DMS 273 treated with DMSO at 0.1 percent for 48 hours (cell line): ENCODE measurements at regions not wholly inside any gene's neighbourhood (a gene's known extent, or its start where the extent isn't known, plus 50 kb on each side); places are given as distances from the start of the nearest gene placed in this dataset.

Experiments used
- DNase-seq: peaks from one replicate; lab custom pipeline; 2025; lab: John Stamatoyannopoulos, UW

GRCh38 chr14:58947814-58948445 lies 240.5 kb upstream of the DAAM1 start:
- DNase-seq, result no peak

GRCh38 chr14:58950555-58950954 lies 237.9 kb upstream of the DAAM1 start:
- no peak for DNase-seq

- DNase-seq, result no peak
Measured at GRCh38 chr14:58951143-58951542, 237.3 kb upstream of the DAAM1 start.

- no peak for DNase-seq
Measured at GRCh38 chr14:58954052-58954451, 234.4 kb upstream of the DAAM1 start.

GRCh38 chr14:58954901-58955861 lies 233.3 kb upstream of the DAAM1 start:
- DNase-seq, result no peak

- no peak for DNase-seq
Measured at GRCh38 chr14:58961045-58961731, 227.3 kb upstream of the DAAM1 start.

GRCh38 chr14:58963873-58964597 lies 224.4 kb upstream of the DAAM1 start:
- DNase-seq, result no peak

GRCh38 chr14:58964598-58964928 lies 223.9 kb upstream of the DAAM1 start:
- DNase-seq, result no peak

- DNase-seq, result no peak
Measured at GRCh38 chr14:58965601-58966000, 222.9 kb upstream of the DAAM1 start.

GRCh38 chr14:58966997-58967396 lies 221.5 kb upstream of the DAAM1 start:
- DNase-seq, result no peak

GRCh38 chr14:58969951-58970751 lies 218.3 kb upstream of the DAAM1 start:
- no peak for DNase-seq

GRCh38 chr14:58972233-58973017 lies 216.0 kb upstream of the DAAM1 start:
- DNase-seq, result no peak

- DNase-seq, result no peak
Measured at GRCh38 chr14:58977366-58977765, 211.1 kb upstream of the DAAM1 start.

- no peak for DNase-seq
Measured at GRCh38 chr14:58978343-58978742, 210.1 kb upstream of the DAAM1 start.

- DNase-seq, result no peak
Measured at GRCh38 chr14:58979325-58979724, 209.1 kb upstream of the DAAM1 start.

- DNase-seq, result no peak
Measured at GRCh38 chr14:58981840-58982239, 206.6 kb upstream of the DAAM1 start.

- no peak for DNase-seq
Measured at GRCh38 chr14:58985786-58986185, 202.7 kb upstream of the DAAM1 start.

GRCh38 chr14:58987591-58987990 lies 200.9 kb upstream of the DAAM1 start:
- no peak for DNase-seq

- no peak for DNase-seq
Measured at GRCh38 chr14:58992935-58993334, 195.5 kb upstream of the DAAM1 start.

GRCh38 chr14:58994130-58994529 lies 194.3 kb upstream of the DAAM1 start:
- DNase-seq, result no peak

GRCh38 chr14:59004012-59004411 lies 184.5 kb upstream of the DAAM1 start:
- DNase-seq, result no peak
